ENCODE measurements at regions not wholly inside any gene's neighbourhood (a gene's known extent, or its start where the extent isn't known, plus 50 kb on each side); places are given as distances from the start of the nearest gene placed in this dataset.

DNA sequence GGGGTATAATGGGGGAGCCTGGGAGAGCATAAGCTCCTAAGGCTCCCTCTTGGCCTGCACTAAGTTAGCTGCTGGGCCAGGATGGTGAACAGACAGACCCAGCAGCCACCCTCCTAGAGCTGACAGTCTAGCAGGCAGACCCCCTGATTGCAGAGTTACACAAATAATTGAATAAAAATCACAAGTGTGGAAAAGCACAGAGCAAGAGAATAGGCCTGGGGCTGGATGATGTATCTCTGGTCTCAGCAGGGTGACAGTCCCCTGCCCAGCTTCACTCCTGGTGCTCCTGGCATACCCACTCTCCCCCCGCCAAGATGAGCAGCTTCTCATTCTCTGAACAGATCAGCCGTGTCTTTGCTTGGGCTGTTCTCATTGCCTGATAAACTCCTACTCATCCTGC lies 86.1 kb upstream of the STX18 start:
- TF ChIP-seq POLR2A (IDR thresholded peaks at IDR 0.05), result no peak
- TF ChIP-seq, protein P1, sequence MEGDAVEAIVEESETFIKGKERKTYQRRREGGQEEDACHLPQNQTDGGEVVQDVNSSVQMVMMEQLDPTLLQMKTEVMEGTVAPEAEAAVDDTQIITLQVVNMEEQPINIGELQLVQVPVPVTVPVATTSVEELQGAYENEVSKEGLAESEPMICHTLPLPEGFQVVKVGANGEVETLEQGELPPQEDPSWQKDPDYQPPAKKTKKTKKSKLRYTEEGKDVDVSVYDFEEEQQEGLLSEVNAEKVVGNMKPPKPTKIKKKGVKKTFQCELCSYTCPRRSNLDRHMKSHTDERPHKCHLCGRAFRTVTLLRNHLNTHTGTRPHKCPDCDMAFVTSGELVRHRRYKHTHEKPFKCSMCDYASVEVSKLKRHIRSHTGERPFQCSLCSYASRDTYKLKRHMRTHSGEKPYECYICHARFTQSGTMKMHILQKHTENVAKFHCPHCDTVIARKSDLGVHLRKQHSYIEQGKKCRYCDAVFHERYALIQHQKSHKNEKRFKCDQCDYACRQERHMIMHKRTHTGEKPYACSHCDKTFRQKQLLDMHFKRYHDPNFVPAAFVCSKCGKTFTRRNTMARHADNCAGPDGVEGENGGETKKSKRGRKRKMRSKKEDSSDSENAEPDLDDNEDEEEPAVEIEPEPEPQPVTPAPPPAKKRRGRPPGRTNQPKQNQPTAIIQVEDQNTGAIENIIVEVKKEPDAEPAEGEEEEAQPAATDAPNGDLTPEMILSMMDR (IDR thresholded peaks at IDR 0.05), result no peak
